Stimulated activated memory B cell treated with anti-CD40 and anti-IgM and Interleukin-4, amounts not matched to agents 10 μg/mL and 1 μg/mL and 100 μg/mL, for 72 hours (primary cell): ENCODE measurements at regions not wholly inside any gene's neighbourhood (a gene's known extent, or its start where the extent isn't known, plus 50 kb on each side); places are given as distances from the start of the nearest gene placed in this dataset.
"Not testable (repeated sequence)": the region's sequence is repeated elsewhere in the genome, so short reads cannot be mapped to it uniquely, and the experiment has no call there.

Experiments
- ATAC-seq: fragments of 150-1000 bp; cut with Tn5 transposase; 2 replicates; pipeline ENCODE4 v1.10.0; 2021
- H3K27ac Mint-ChIP-seq: one replicate; pipeline ENCODE4 v1.8.0; 2022; ENCODE audit warnings: mild to moderate bottlenecking, mixed read lengths
- H3K27me3 Mint-ChIP-seq: one replicate; pipeline ENCODE4 v1.8.0; 2022; ENCODE audit warnings: mixed read lengths
- H3K36me3 Mint-ChIP-seq: one replicate; pipeline ENCODE4 v1.8.0; 2022; ENCODE audit warnings: mixed read lengths
- H3K4me1 Mint-ChIP-seq: one replicate; pipeline ENCODE4 v1.8.0; 2022; ENCODE audit warnings: mixed read lengths
- H3K4me3 Mint-ChIP-seq: one replicate; pipeline ENCODE4 v1.8.0; 2022; ENCODE audit warnings: mild to moderate bottlenecking, moderate library complexity, mixed read lengths
- H3K9me3 Mint-ChIP-seq: one replicate; pipeline ENCODE4 v1.8.0; 2022; ENCODE audit warnings: mixed read lengths

DNA sequence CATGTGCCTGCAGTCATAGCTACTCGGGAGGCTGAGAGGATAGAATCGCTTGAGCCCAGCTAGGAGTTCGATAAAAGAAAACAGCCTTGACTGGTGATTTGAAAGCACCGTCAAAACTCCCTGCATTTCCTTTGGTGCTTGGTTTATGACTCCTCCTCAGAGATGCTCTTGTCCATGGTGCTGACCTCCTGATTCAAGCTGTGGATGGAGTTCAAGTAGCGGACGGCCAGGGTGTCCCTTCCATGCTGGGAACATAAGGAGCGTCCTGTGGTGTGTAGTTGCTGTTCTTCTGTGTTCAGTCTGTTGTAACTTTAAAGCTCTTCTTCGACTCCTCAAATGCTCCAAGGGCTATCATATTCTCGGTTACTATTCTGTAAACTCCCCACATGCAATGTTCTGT lies 382.5 kb upstream of the KIAA1217 start:
- H3K27ac Mint-ChIP-seq: no peak overlapping the region
- no peaks in the 10 kb centered on the region for H3K4me1 Mint-ChIP-seq
- H3K36me3 Mint-ChIP-seq: no peaks in the 10 kb centered on the region
- no peaks in the 10 kb centered on the region for H3K27me3 Mint-ChIP-seq
- no peak for ATAC-seq
- no peak overlapping the region for H3K4me3 Mint-ChIP-seq
- H3K9me3 Mint-ChIP-seq: peaks cover 9% of the 10 kb centered on the region

DNA sequence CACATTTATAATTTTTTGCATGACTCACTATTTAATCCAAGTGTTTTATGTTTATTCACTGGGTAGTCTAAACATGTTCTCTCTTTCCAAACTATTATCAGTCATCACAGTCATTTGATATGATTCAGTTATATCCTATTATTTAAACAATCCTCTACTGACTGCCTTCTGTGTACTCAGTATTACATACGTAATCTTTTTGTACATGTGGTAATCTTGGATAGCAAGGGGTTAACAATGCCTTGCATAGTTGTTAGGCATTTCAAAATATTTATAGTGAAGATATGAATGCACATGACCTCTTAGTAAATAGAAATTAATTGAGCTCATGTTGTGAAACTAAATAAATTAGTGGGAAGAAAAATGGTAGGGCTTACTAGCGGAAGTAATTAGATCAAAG lies 379.4 kb upstream of the KIAA1217 start:
- Mint-ChIP-seq H3K4me1 (no peaks in the 10 kb centered on the region), H3K36me3 (no peaks in the 10 kb centered on the region), H3K4me3 (no peak overlapping the region), H3K9me3 (peaks cover 10% of the 10 kb centered on the region), H3K27me3 (no peaks in the 10 kb centered on the region), H3K27ac (no peak overlapping the region)
- no peak for ATAC-seq

DNA sequence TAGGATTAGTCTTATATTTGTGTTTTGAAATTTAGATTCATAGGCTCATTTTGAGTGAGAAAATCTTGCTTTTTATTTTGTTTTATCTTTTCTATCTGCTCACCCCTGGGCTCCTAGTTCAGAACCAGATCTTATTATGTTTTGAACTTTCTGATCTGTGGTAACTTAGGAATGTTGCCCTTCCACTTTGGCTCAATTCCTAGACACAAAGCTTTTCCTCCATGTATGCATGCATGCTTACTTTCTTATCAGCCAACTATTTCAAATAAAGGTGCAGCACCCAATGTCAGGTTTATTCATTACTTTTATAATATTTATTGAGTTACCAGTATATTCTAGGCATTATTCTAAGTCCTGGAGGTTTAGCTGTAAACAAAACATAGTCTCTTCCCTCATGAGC lies 374.8 kb upstream of the KIAA1217 start:
- no peak overlapping the region for H3K27ac Mint-ChIP-seq
- ATAC-seq: no peak
- H3K36me3 Mint-ChIP-seq: no peaks in the 10 kb centered on the region
- H3K9me3 Mint-ChIP-seq: peaks cover 10% of the 10 kb centered on the region
- H3K4me1 Mint-ChIP-seq: no peaks in the 10 kb centered on the region
- no peaks in the 10 kb centered on the region for H3K27me3 Mint-ChIP-seq
- no peak overlapping the region for H3K4me3 Mint-ChIP-seq

DNA sequence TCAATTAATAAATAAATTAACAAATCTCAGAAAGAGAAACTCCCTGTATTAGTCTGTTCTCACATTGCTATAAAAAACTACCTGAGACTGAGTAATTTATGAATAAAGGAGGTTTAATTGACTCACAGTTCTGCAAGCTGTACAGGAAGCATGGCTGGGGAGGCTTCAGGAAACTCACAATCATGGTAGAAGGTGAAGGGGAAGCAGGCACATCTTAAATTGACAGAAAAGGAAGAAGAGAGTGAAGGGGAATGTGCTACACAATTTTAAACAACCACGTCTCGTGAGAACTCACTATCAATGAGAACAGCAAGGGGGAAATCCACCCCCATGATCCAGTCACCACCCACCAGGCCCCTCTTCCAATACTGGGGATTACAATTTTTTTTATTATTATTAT lies 358.3 kb upstream of the KIAA1217 start:
- Mint-ChIP-seq H3K27me3 (no peaks in the 10 kb centered on the region), H3K4me3 (no peak overlapping the region), H3K9me3 (peaks cover 10% of the 10 kb centered on the region), H3K27ac (no peak overlapping the region), H3K4me1 (no peaks in the 10 kb centered on the region), H3K36me3 (no peaks in the 10 kb centered on the region)
- ATAC-seq: no peak

DNA sequence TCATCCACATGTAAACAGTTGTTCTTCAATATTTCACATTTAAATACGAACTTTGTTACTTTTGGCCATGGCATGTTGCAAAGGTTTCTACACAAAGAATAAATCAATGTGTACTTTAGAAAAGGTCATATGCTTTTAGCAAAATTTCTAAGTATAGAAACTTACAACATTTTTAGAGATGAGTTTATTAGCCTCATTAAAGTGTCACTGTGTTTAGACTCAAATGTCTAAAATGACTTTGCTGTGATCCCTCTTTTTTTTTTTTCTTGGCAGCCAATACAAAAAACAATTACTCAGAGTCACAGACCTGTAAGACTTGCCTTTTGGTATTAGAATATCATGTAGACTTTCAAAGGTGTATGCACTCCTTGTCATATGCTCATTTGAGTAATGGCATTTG lies 349.3 kb upstream of the KIAA1217 start:
- Mint-ChIP-seq H3K4me1 (no peaks in the 10 kb centered on the region), H3K4me3 (no peak overlapping the region), H3K9me3 (peaks cover 3% of the 10 kb centered on the region), H3K27ac (no peak overlapping the region), H3K27me3 (no peaks in the 10 kb centered on the region), H3K36me3 (no peaks in the 10 kb centered on the region)
- ATAC-seq: no peak

DNA sequence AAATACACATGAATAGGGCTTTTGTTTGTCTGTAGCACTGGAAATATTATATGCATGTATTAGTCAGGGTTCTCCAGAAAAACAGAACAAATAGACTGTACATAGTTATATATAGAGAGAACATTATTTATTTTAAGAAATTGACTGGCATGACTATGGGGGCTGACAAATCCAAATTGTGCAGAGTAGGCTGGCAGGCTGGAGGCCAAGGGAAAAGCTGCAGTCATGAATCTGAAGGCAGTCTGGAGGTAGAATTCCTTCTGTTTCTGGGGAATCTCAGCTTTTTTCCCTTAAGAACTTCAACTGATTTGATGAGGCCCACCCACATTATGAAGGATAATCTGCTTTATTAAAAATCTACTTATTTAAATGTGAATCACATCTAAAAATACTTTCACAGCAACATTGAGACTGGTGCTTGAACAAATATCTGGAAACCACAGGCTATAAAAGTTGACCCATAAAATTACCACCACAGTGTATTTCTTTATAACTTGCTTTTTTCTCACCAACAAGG lies 344.2 kb upstream of the KIAA1217 start:
- Mint-ChIP-seq H3K4me1 (no peaks in the 10 kb centered on the region), H3K4me3 (no peak overlapping the region), H3K36me3 (no peaks in the 10 kb centered on the region), H3K9me3 (peaks cover 3% of the 10 kb centered on the region), H3K27ac (no peak overlapping the region), H3K27me3 (no peaks in the 10 kb centered on the region)
- ATAC-seq: no peak

DNA sequence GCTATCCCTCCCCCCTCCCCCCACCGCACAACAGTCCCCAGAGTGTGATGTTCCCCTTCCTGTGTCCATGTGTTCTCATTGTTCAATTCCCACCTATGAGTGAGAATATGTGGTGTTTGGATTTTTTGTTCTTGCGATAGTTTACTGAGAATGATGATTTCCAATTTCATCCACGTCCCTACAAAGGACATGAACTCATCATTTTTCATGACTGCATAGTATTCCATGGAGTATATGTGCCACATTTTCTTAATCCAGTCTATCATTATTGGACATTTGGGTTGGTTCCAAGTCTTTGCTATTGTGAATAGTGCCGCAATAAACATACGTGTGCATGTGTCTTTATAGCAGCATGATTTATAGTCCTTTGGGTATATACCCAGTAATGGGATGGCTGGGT lies 342.0 kb upstream of the KIAA1217 start:
- not testable (repeated sequence) for H3K4me3 Mint-ChIP-seq, ATAC-seq

DNA sequence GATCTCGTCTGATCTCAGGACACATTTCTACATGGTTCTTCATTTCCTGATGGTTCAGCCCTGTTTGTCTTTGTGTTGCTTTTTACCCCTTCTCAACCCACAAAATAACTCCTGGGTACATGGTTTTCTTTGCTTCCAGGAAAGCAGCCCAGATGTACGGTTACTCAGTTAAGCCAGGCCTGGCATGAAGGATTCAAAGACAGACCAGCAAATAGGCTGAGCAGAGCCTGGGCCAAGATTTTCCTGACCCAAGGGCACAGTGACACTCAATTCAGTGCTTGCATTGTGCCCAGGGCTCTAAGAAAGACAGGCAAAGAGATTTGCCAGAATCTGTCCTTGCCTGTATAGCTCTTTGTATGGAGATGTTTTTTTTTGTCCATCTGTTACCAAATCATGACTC lies 340.8 kb upstream of the KIAA1217 start:
- H3K27me3 Mint-ChIP-seq: no peaks in the 10 kb centered on the region
- no peaks in the 10 kb centered on the region for H3K4me1 Mint-ChIP-seq
- H3K9me3 Mint-ChIP-seq: no peaks in the 10 kb centered on the region
- H3K27ac Mint-ChIP-seq: no peak overlapping the region
- no peak overlapping the region for H3K4me3 Mint-ChIP-seq
- no peaks in the 10 kb centered on the region for H3K36me3 Mint-ChIP-seq
- no peak for ATAC-seq

More for the DNA sequence above, 342.0 kb upstream of the KIAA1217 start:
- not testable (repeated sequence) for H3K27ac Mint-ChIP-seq, H3K27me3 Mint-ChIP-seq, H3K36me3 Mint-ChIP-seq, H3K9me3 Mint-ChIP-seq, H3K4me1 Mint-ChIP-seq

DNA sequence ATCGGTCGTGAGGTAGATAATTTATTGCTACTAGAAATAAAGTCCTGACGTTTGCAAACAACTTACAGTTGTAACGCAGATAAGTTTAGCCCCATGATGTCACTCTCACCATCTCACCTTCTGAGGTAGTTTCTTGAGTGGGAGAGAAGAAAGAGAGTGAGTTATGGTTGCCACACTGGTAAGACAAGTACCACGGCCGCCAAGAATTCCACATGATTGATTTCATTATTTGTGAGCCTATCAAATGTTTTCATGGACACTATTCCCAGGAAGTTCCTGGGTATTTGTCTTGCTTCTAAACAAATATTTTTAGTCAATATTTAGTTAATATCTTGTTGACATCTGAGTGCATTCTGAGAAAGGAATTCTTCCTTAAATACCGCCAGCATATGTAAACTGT lies 339.4 kb upstream of the KIAA1217 start:
- ATAC-seq: no peak
- H3K9me3 Mint-ChIP-seq: no peaks in the 10 kb centered on the region
- no peaks in the 10 kb centered on the region for H3K4me1 Mint-ChIP-seq
- no peak overlapping the region for H3K27ac Mint-ChIP-seq
- no peaks in the 10 kb centered on the region for H3K27me3 Mint-ChIP-seq
- no peaks in the 10 kb centered on the region for H3K36me3 Mint-ChIP-seq
- H3K4me3 Mint-ChIP-seq: no peak overlapping the region

DNA sequence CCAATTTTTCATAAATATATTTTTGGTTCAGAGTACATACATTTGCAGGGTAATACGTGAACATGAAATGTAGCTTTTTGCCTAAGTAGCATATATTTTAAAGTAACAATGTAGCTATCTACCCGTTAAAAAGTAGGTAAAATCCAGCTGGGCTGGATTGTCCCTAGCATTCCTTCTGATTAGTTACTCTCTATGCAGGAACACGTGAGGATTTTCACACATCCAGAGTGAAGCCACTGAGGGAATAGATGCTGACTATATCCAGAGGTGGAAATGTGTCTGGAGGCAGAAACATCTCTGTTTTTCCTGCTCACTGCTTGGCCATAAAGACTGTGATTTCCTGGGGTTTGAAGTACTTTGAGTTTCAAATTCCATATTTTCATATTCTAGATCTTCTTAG lies 338.9 kb upstream of the KIAA1217 start:
- no peak for ATAC-seq
- H3K4me3 Mint-ChIP-seq: no peak overlapping the region
- H3K27ac Mint-ChIP-seq: no peak overlapping the region
- no peaks in the 10 kb centered on the region for H3K9me3 Mint-ChIP-seq
- H3K27me3 Mint-ChIP-seq: no peaks in the 10 kb centered on the region
- H3K4me1 Mint-ChIP-seq: no peaks in the 10 kb centered on the region
- no peaks in the 10 kb centered on the region for H3K36me3 Mint-ChIP-seq

DNA sequence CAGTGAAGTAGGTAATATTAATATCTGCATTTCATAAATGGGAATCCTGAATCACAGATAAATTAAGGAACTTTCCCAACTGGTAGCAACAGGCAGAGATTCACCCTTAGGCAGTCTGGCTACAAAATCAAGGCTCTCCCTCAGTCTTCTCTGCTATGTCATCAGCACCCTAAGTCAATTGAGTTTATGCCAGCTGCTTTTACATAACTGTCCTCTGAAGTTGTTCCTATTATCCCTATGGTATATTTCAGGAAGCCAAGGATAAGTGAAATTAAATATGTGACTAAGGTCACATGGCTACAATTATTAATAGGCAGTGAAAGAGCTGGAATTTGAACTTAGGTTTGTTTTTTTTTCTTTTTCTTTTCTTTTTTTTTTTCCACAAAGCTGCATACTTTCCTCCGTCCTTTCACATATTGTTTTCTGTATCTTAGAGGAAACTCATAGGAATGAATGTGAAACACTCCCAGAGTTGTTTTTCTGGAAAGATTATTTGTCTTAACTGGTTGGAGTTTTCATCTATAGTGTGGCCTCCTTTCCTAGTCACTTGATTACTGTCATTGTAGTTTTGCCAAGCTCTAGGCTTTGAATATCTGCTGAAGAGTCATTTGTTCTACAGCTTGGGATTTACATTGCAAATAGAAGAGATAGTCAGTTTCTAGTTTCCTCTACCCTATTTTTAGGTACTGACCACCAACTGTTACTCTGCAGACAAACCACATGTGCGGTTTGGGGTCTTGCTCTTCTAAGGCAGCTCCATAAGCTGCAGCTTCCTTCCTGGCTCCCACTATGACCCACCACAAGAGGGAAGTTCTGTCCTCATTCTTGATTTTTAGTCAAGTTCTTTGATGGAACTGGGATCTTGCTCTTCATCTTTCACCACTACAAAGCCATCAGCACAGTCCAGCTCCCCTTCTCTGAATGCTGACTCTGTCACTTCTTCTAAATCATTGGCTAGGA lies 338.0 kb upstream of the KIAA1217 start:
- H3K4me3 Mint-ChIP-seq: no peak overlapping the region
- ATAC-seq: no peak
- no peaks in the 10 kb centered on the region for H3K27me3 Mint-ChIP-seq
- no peak overlapping the region for H3K27ac Mint-ChIP-seq
- H3K9me3 Mint-ChIP-seq: no peaks in the 10 kb centered on the region
- no peaks in the 10 kb centered on the region for H3K4me1 Mint-ChIP-seq
- no peaks in the 10 kb centered on the region for H3K36me3 Mint-ChIP-seq

DNA sequence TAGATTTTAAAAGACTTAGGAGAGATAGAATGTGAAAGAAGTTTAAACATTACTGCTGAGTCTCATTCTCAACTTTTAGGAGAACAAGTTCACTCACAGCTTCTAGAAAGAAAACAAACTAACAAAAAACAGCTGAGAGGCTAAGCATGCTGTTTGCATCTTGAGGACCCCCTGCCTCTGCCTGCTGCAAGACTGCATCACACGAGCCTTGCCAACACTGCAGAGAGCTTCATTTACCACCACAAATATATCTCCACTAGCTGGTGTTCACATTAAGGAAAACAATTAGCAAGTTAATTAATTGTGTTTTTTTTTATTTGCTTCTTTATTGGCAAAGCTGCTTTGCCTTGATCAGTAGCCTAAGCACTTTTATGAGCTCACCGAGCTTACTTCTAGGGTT lies 336.6 kb upstream of the KIAA1217 start:
- Mint-ChIP-seq H3K9me3 (no peaks in the 10 kb centered on the region), H3K4me1 (no peaks in the 10 kb centered on the region), H3K27me3 (no peaks in the 10 kb centered on the region), H3K36me3 (no peaks in the 10 kb centered on the region), H3K27ac (no peak overlapping the region), H3K4me3 (no peak overlapping the region)
- no peak for ATAC-seq

DNA sequence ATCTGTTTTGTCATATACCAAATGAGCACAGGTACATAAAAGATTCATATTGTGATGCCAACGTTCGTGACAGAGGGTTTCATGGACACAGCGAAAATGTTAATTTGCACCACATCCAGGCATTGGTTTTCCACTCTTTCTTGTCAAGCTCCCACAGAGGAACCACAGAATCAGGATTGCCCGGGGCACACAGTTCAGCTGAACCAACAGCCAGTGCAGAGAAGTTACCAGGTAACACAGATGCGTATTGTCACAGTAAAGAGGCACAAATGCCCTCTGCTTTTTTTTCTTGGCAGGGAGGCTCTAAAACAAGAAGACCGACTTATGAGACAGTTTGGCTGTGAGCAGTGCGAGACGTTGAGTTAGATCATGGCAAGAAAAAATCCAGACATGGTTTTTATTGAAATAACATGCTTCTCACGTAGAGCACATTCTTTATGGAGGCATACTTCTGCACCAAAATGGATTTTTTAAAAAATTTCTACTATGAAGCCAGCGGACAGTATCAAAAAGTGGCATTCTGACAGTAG lies 331.1 kb upstream of the KIAA1217 start:
- Mint-ChIP-seq H3K27ac (no peak overlapping the region), H3K4me3 (no peak overlapping the region), H3K36me3 (no peaks in the 10 kb centered on the region), H3K9me3 (peaks cover 2% of the 10 kb centered on the region), H3K27me3 (no peaks in the 10 kb centered on the region), H3K4me1 (no peaks in the 10 kb centered on the region)
- ATAC-seq: no peak

DNA sequence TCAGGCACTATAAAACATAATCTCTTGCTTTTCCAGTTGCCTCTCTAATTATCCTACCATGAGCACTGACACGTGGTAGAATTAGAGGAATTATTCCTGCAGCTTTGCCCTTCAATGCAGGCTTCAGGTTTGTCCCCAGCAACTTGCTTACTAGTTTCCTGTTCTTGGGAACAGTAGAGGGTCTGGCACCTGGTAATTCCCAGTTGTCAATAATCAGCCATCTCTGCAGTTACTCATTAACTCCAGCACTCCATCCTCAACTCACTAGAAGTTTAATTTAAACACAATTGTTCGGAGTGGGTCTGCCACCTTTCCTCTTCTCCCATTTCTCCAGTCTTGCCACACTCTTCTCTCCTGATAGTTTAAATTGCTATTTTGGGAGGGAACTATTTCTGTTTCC lies 324.3 kb upstream of the KIAA1217 start:
- no peak for ATAC-seq
- Mint-ChIP-seq H3K27me3 (no peaks in the 10 kb centered on the region), H3K27ac (no peak overlapping the region), H3K4me3 (no peak overlapping the region), H3K36me3 (no peaks in the 10 kb centered on the region), H3K4me1 (no peaks in the 10 kb centered on the region), H3K9me3 (peaks cover 5% of the 10 kb centered on the region)

DNA sequence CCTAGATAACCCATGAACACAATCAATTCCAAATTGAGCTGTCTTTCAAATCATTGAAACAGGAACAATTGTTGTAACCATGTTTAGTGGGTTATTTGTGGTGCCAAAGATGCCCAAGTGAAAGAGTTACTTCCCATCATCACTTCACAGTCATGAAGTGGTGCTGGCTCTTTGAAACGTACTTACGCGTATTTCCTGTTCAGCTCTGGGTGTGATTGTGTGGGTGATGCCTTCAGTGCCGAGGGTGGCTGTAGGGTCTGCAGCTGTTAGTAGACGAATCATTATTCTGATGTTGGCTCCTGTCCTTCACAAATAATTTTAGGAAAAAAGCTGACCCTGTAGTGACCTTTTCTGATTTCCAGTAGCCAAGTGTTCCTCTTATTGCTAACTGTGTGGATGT lies 323.1 kb upstream of the KIAA1217 start:
- no peaks in the 10 kb centered on the region for H3K27me3 Mint-ChIP-seq
- no peak overlapping the region for H3K27ac Mint-ChIP-seq
- no peaks in the 10 kb centered on the region for H3K36me3 Mint-ChIP-seq
- no peaks in the 10 kb centered on the region for H3K4me1 Mint-ChIP-seq
- no peak for ATAC-seq
- H3K9me3 Mint-ChIP-seq: peaks cover 4% of the 10 kb centered on the region
- no peak overlapping the region for H3K4me3 Mint-ChIP-seq

DNA sequence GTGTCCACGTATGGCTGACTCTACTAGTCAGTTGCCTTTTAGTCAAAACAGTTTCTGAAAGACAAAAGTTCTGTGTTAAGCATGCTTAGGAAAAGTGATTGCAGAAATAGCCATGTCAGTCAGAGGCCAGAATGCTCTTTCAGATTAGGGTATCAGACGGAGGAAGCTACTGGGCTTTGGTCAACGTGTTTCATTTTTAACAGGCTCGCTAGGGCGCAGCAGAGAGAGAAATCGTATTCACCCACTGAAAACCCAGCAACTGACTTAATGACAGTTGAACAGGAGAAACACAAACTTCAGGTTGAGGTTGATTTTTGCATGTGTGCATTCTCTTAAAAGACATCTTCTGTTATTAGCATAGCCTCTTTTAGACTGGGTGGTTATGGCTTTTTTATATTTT lies 322.6 kb upstream of the KIAA1217 start:
- no peaks in the 10 kb centered on the region for H3K27me3 Mint-ChIP-seq
- H3K27ac Mint-ChIP-seq: no peak overlapping the region
- no peaks in the 10 kb centered on the region for H3K36me3 Mint-ChIP-seq
- ATAC-seq: no peak
- H3K9me3 Mint-ChIP-seq: peaks cover 3% of the 10 kb centered on the region
- H3K4me1 Mint-ChIP-seq: no peaks in the 10 kb centered on the region
- no peak overlapping the region for H3K4me3 Mint-ChIP-seq
